CD4-positive, alpha-beta T cell treated with Interleukin-10 for 1 hour (primary cell): ENCODE measurements at regions not wholly inside any gene's neighbourhood (a gene's known extent, or its start where the extent isn't known, plus 50 kb on each side); places are given as distances from the start of the nearest gene placed in this dataset.

Experiments
- DNase-seq: peaks from one replicate; pipeline ENCODE4 v3.0.0-alpha.2; 2020

DNA sequence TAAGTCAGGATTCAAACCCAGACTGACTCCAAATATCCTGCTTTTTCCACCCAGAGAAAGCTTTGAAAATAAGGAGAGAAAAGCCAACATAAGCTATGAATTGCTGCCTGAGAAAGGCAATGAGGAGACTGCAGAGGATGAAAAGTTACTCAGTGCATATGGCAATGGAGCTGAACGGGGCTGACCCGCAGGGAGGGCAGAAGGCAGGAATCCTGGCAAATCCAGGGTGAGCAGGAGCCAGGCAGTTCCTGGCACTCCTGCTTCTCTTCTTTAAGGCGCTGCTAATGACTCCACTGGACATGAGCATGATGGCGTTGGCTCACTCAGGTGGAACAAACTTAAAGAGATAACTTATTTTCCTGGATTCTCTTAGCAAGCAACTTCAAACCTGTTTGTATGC is 95.2 kb upstream of the TMCC3 start:
- DNase-seq: no peak

GRCh38 chr12:94743174-94743573 is 92.8 kb upstream of the TMCC3 start:
- no peak for DNase-seq

- DNase-seq: no peak
These were observed 90.4 kb upstream of the TMCC3 start for GRCh38 chr12:94740601-94741362.

DNA sequence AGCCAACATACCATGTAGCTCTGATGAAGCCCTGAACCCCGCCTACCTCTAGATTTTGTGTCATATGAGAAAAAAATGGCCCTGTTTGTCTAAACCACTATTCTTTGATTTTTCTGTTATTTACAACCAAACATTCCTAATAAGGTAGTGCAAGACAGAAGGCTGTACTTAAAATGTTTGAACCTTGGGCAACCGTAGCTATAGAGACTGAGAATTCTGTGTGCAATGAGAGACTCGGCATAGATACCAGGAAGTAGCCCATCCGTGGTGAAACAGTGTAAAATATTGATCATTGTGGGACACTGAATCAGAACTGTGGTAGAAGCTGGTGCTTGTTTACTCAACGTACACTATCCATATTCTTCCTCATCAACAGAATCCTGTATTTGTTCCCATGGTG is 86.5 kb upstream of the TMCC3 start:
- no peak for DNase-seq

DNA sequence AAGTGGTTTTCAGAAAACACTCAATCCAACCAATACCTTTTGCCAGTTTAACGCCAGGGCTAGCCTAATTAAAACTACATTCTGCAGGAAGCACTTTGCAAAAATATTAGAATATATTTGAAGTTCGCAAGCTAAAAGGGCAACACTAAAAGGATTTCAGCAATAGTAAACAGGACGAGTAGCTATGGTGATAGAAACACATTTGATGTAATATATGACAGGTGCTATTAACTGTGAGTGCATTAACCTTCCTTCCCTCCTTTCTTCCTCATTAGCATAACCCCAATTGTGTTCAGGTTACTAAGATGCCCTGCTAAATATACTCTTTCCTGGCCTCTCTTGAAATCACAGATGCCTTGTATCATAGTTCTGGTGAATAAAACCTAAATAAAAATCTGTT is 85.6 kb upstream of the TMCC3 start:
- no peak for DNase-seq

DNA sequence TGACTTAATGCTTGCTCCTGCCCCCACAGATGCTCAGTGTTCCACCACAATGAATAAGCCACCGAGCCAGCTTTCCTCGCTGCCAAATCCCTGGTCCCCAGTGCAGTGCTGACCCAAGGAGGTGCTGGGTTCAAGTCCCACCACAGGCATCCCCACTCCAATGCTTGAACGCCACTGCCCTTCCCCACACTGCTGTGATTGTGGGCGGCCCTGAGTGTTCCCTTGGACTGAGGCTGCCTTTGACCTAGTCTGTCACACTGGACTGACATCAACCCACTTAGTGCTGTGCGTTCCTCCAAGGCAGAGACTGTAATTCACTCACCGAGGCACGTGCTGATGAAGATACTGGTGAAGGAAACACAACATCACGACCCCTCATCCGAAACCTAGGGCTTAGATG is 83.4 kb upstream of the TMCC3 start:
- DNase-seq: no peak

DNA sequence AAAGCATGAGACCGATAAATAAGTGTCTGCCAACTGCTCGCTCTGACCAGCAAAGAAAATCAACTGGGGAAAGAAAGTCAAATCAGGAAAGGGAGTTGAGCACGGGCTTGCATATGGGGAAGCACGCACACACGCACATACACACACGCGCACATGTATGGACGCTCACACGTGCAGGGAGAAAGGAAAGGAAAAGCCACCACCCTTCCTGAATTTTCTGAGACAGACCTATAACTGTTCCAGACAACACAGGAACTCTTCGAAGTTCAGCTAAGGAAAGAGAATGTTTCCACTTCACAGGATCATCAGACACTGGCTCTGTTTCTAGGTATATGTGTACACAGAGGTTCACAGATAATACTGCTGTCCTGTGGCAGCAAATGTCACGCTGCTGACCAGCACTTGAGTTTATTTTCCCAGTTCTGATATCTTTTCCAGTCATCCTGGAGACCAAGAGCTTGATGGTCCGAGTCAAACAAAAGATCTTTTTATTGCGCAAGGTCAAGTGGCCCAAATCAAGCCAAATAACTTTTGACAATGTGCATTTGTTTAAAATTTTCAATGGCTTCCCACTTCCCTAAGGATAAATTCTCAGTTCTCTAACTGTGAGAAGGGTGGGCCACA is 82.1 kb upstream of the TMCC3 start:
- DNase-seq: no peak

DNA sequence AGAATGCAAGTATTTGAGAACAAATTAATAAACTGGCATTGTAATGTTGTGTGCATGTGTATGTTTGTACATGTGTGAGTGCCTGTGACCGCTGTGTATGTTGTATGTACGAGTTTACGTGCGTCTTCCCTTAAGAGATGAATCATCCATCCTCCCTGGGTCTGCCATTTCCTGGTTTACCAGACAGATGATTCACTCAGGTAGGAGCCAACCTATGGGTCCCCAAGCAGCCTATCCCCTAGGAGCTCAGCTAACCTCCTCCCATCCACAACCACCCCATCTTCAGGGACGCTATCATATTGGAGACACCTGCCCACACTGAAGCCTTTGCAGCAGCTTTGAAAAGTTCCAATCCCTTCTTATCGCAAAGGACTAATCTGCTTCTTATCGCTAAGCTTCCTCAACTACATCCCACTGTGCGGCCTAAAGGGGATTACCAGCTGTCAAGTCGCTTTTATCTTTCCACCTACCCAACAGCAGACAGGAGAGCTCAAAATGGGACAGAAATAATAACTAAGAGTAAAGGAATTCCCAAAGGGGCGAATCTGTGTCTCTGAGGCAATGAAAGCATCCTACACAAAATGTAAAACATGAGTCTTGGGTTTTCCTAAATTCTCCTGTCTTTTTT is 81.5 kb upstream of the TMCC3 start:
- no peak for DNase-seq

DNA sequence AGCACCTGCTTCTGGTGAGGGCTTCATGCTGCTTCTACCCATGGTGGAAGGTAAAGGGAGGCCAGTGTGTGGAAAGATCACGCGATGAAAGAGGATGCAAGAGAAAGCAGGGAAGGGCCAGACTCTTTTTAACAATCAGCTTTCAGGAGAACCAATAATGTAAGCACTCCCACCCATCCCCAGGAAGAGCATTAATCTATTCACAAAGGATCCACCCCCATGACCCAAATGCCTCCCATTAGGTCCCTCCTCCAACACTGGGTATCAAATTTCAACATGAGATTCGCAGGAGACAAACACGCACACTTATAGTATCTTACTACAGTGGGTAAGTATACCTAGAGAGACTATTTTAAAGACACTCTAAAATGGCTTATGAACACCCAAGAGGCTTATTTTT is 80.5 kb upstream of the TMCC3 start:
- no peak for DNase-seq

DNA sequence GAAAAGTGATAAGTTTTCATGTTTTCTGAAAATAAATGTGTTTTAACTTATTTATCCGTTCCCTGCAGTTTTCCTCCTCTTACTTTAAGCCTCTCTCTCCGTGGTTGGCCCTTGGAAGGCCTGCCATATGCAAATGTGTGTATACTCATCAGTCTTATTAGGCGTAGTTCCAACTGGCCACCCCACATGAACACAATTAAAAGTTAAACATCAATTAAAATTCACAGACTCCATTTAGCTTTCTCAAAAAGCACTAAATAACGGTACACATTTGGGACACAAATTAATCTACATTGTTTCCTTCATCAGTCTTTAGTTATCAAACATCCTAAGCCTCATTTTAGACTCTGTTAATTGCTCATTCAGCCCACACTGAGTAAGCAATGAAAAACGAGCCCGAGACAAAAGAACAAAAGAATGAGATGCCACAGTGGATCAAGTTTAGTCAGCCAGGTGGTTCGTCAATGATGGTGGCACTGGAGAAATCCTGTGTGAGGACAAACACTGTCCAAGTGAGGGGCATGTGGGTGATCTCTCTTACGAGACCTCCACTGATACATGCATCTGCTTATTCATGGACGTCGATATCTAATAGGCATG is 76.0 kb upstream of the TMCC3 start:
- DNase-seq: no peak

- DNase-seq: peak; percentile 28
These were observed 75.2 kb upstream of the TMCC3 start for GRCh38 chr12:94725375-94726168.

DNA sequence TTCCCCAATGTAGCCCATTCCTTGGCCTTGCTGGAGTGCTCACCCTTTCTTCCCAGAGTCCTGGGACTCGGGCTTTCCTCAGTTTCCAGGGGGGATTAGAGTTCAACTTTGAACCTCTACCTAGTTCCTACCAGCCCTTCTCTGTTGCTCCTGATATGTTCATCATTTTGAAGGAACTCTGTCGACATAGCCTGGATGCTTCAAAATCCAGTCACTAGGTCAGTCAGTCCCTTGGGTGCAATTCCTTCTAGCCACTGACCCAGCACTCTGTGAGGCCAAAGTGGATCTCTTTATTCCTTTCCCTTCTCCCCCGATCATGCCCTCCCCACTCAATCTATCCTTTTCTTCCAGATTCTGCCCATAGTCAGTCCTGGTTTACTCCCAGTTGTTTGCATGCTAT is 72.3 kb upstream of the TMCC3 start:
- no peak for DNase-seq

- no peak for DNase-seq
These were observed 70.8 kb upstream of the TMCC3 start for GRCh38 chr12:94721173-94721572.

DNA sequence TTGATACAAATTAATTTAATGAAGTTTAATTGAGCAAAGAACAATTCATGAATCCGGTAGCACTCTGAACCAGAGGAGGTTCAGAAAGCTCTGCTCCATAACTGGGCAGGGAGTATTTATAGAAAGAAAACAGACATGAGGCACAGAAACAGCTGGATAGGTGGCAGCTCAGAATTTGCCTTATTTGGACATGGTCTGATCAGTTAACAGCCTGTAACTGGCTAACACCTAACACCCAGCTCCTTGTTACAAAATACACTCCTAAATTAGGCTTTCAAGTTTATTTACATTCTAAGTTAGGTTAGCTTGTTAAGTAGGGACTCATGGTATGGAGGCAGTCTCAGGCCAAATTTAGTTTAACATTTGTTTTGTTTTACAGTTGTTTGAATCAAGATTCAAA is 67.8 kb upstream of the TMCC3 start:
- DNase-seq: no peak

GRCh38 chr12:94717656-94718055 is 67.3 kb upstream of the TMCC3 start:
- DNase-seq: no peak

DNA sequence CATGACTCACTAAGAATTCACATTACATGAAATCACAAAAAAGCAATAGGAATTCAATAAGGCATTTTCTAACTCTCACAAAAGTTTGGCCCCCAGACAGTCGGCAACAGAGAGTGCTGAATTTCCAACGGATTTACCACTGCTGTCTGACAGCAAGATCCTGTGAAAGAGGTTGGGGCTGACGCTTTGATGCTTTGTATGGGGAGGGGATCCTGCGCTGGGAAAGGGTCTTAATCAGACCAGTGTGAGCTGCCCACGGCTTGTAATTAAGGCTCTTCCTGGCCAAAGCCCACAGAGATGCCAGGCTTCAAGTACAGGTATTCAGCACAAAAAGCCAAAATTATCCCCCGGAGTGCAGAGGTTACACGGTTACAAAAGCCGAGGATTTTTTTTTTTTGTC is 66.8 kb upstream of the TMCC3 start:
- no peak for DNase-seq

- no peak for DNase-seq
These were observed 66.0 kb upstream of the TMCC3 start for GRCh38 chr12:94716339-94716738.

GRCh38 chr12:94714378-94715114 is 64.2 kb upstream of the TMCC3 start:
- no peak for DNase-seq

DNA sequence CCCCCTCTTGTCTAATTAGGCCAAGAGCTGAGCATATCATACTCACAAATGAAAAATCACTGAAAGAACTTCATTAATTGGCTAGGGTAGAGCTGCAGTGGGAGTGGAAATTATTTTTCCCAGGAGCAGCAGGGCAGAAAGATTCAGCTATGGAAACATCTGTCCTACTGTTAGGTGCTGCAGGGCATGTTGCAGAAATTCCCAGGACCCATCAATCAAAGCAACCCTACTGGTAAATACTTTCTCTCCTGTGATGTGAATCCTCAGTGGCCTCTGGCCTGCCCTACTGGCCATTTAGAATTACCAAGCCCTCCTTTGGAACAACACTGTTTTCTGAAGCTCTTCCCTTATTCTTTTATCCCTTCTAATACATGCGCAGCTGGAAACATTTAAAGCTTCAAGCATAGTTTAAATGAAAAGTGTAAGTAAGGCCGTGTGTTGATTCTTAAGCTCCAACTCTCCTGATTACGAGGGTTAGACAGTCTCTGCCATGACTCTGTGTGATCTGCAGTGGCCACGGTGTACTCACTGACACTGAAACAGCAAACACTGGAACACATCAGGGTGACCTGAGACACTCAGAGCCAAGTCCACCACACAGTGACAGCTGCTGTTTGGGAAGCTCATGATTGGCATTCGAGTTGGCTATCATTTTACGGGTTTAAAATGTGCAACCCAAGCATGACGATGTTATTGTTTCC is 62.6 kb upstream of the TMCC3 start:
- no peak for DNase-seq

- peak; percentile 22 for DNase-seq
These were observed 60.6 kb upstream of the TMCC3 start for GRCh38 chr12:94710933-94711332.

DNA sequence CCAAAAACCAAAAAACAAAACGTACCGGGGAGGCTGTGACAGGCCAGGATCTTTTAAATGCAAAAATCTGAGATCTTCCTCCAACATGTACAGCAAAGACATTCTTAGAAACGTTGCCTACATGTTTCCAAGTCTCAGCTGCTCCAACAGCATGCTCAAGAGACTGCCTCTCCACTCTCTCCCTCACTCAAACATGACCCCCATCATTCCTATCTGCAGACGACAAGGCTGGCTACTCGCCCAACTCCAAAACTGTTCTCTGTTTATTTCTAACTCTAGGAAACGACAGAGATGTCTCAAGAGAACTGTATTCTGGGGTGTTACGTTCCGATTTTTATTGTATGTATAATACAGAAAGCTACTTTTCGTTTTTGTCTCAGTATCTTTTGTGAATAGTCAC is 57.5 kb upstream of the TMCC3 start:
- DNase-seq: no peak

- DNase-seq: no peak
These were observed 56.7 kb upstream of the TMCC3 start for GRCh38 chr12:94707036-94707435.
